Adipocyte (in vitro differentiated cells): ENCODE measurements at regions not wholly inside any gene's neighbourhood (a gene's known extent, or its start where the extent isn't known, plus 50 kb on each side); places are given as distances from the start of the nearest gene placed in this dataset.

Experiments
- DNase-seq: peaks from one replicate; pipeline ENCODE4 v3.0.0-alpha.2; 2015; ENCODE audit warnings: low read depth
- H3K27me3 ChIP-seq: replicated peaks from 2 replicates; pipeline ENCODE4 v1.7.0; 2013; ENCODE audit warnings: mild to moderate bottlenecking, low read length, moderate library complexity; ENCODE audit not compliant: control insufficient read depth, insufficient read depth
- H3K36me3 ChIP-seq: 2 replicates; pipeline ENCODE4 v1.7.0; 2013; ENCODE audit warnings: low read length, mild to moderate bottlenecking, moderate library complexity; ENCODE audit not compliant: control insufficient read depth, insufficient read depth, severe bottlenecking
- H3K4me1 ChIP-seq: 2 replicates; pipeline ENCODE4 v1.7.0; 2013; ENCODE audit warnings: mild to moderate bottlenecking, low read length, moderate library complexity; ENCODE audit not compliant: control insufficient read depth, insufficient read depth
- H3K4me3 ChIP-seq: 2 replicates; pipeline ENCODE4 v1.7.0; 2013; ENCODE audit warnings: mild to moderate bottlenecking, low read length, moderate library complexity
- H3K9ac ChIP-seq: 2 replicates; pipeline ENCODE4 v1.7.0; 2013; ENCODE audit warnings: mild to moderate bottlenecking, low read length, moderate library complexity
- H3K9me3 ChIP-seq: 2 replicates; pipeline ENCODE4 v1.7.0; 2013; ENCODE audit warnings: mild to moderate bottlenecking, low read length, moderate library complexity; ENCODE audit not compliant: control insufficient read depth

GRCh38 chr22:48045369-48045768, 1282.9 kb downstream of the TBC1D22A start:
- DNase-seq, result no peak
- Histone ChIP-seq H3K4me1 (no peaks in the 10 kb centered on the region), H3K4me3 (no peak overlapping the region), H3K27me3 (no peaks in the 10 kb centered on the region), H3K9ac (no peak overlapping the region), H3K9me3 (no peaks in the 10 kb centered on the region), H3K36me3 (no peaks in the 10 kb centered on the region)

GRCh38 chr22:48044487-48045060, 1282.1 kb downstream of the TBC1D22A start:
- Histone ChIP-seq H3K4me1 (no peaks in the 10 kb centered on the region), H3K36me3 (no peaks in the 10 kb centered on the region), H3K27me3 (no peaks in the 10 kb centered on the region), H3K9me3 (no peaks in the 10 kb centered on the region), H3K4me3 (no peak overlapping the region), H3K9ac (no peak overlapping the region)
- no peak for DNase-seq

DNA sequence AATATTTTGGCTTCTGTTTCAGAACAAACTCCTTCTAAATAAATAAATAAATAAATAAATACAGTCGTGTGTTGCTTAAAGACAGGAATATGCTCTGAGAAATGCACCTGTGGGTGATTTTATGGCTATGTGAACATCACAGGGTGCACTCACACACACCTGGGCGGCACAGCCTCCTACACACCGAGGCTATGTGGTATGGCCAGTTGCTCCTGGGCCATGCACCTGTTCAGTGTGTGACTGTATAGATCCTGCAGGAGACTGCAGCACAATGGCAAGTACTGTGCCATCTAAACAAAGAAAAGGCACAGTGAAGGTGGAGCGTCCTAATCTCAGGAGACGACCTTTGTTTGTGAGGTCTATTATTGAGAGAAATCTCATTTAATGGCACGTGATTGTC, 1281.1 kb downstream of the TBC1D22A start:
- Histone ChIP-seq H3K9ac (no peak overlapping the region), H3K36me3 (no peaks in the 10 kb centered on the region), H3K4me3 (no peak overlapping the region), H3K4me1 (no peaks in the 10 kb centered on the region), H3K9me3 (peaks cover 3% of the 10 kb centered on the region), H3K27me3 (no peaks in the 10 kb centered on the region)
- no peak for DNase-seq

DNA sequence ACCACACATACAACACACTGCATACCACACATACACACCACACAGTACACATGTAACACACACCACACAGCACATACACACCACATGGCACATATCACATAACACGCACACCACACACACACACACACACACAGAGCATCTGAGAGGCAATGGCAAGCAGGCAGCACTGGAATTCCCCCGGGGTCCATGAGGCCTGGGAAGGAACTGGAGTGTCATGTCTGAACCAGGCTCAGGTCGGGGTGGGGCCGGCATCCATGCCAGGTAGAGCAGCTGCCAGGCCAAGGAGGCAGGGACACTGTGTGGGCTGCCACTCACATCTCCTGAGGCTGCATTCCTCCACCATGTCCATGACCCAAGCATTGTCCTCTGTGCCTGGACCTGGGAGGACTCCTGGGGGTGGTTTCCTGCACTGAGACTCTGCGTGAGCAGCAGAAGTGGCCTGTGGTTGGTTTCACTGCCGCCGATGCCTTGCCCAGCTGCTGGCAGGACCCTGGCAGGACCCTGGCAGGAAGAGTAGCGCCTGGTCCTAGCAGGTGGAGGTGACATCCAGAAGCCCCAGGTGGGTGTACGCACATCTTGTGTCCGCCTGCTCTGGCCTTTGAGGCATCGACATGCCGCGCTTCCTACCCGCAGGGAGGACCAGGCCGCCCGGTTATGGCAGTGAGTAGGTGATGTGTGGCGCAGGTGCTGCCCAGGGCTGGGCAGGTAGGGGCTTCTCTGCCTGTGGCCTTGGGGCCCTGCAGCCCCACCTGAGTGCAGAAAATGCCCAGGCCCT, 1280.4 kb downstream of the TBC1D22A start:
- Histone ChIP-seq H3K36me3 (no peaks in the 10 kb centered on the region), H3K9me3 (peaks cover 3% of the 10 kb centered on the region), H3K4me1 (no peaks in the 10 kb centered on the region), H3K9ac (no peak overlapping the region), H3K27me3 (no peaks in the 10 kb centered on the region), H3K4me3 (no peak overlapping the region)
- no peak for DNase-seq

DNA sequence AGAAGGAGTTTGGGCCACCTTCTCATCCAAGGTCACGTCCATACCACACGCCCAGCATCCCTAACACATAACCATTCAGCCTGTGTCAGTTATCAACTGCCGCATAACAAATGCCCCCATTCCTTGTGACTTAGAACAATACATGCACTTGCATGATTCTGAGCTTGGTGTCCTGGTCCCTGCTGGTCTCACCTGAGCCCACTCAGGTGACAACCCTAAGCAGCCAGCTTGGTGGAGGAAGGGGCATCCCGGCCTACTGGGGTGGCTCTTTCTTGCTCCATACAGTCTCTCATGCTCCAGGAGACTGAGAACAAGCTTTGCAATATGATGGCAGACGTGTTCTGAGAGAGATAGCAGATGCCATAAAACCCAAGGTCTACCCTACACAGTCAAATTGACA, 1276.9 kb downstream of the TBC1D22A start:
- Histone ChIP-seq H3K9me3 (peaks cover 3% of the 10 kb centered on the region), H3K27me3 (no peaks in the 10 kb centered on the region), H3K4me3 (no peak overlapping the region), H3K4me1 (no peaks in the 10 kb centered on the region), H3K36me3 (no peaks in the 10 kb centered on the region), H3K9ac (no peak overlapping the region)
- no peak for DNase-seq

- Histone ChIP-seq H3K36me3 (no peaks in the 10 kb centered on the region), H3K4me3 (no peak overlapping the region), H3K27me3 (no peaks in the 10 kb centered on the region), H3K9me3 (peaks cover 3% of the 10 kb centered on the region), H3K9ac (no peak overlapping the region), H3K4me1 (no peaks in the 10 kb centered on the region)
- DNase-seq, result no peak
Measured at GRCh38 chr22:48037618-48038017, 1275.2 kb downstream of the TBC1D22A start.

DNA sequence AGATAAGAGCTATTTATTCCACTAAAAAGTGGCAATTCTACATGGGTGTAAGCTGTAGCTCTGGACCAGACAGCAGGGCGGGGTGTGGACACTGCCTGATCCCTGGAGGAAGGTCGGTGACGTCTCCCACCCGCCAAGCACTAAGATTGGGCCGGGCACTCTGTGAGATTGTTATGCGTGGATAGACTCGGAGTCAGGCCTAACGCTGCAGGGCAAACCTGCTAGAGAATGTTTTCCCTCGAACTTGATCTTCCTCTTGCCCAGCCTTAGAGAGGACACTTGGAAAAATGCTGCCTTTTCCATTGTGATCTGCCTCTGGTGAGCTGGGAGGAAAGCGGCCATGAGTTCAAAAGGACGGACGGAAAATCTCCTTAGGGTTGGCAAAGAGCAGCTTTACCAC, 1273.4 kb downstream of the TBC1D22A start:
- no peaks in the 10 kb centered on the region for H3K27me3 ChIP-seq
- no peak overlapping the region for H3K9ac ChIP-seq
- H3K9me3 ChIP-seq, result peaks cover 3% of the 10 kb centered on the region
- no peaks in the 10 kb centered on the region for H3K36me3 ChIP-seq
- no peak for DNase-seq
- H3K4me1 ChIP-seq, result no peaks in the 10 kb centered on the region
- no peak overlapping the region for H3K4me3 ChIP-seq

DNA sequence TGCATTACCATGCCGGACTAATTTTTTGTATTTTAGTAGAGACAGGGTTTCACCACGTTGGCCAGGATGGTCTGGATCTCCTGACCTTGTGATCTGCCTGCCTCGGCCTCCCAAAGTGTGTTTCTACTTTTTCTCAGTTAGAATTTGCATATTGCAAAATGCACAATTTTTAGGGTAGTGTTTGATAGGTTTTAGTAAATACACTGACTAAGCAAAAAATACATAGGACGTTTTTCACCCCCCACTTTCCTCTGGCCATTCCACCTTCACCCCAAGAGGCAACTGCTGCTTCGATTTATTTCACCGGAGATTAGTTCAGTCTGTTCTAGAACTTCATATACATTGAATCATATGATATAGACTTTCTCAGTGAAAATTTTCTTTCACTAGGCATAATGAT, 1269.1 kb downstream of the TBC1D22A start:
- H3K4me1 ChIP-seq, result no peaks in the 10 kb centered on the region
- H3K9me3 ChIP-seq, result no peaks in the 10 kb centered on the region
- H3K27me3 ChIP-seq, result no peaks in the 10 kb centered on the region
- no peak for DNase-seq
- H3K36me3 ChIP-seq, result no peaks in the 10 kb centered on the region
- no peak overlapping the region for H3K4me3 ChIP-seq
- no peak overlapping the region for H3K9ac ChIP-seq

DNA sequence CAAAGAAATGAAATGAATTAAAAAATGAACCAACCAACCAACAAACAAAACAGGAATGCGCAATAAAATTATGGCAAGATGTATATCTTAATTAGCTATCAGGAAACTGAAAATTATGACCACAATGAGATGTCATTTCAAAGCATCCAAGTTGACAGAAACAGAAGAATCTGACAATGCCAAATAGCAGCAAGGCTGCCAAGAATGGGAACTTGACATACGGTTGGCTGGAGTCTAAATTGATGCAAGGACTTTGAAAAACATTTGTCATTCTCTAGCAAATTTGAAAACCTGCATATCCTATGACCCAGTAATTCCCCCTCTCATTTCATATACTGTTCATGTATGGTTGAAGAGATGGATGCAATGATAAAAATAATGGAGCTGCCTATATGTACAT, 1262.6 kb downstream of the TBC1D22A start:
- H3K36me3 ChIP-seq, result no peaks in the 10 kb centered on the region
- DNase-seq, result no peak
- H3K4me1 ChIP-seq, result no peaks in the 10 kb centered on the region
- peaks cover 9% of the 10 kb centered on the region for H3K9me3 ChIP-seq
- H3K27me3 ChIP-seq, result no peaks in the 10 kb centered on the region
- H3K4me3 ChIP-seq, result no peak overlapping the region
- H3K9ac ChIP-seq, result no peak overlapping the region

GRCh38 chr22:48021991-48022401, 1259.5 kb downstream of the TBC1D22A start:
- Histone ChIP-seq H3K9me3 (peaks cover 18% of the 10 kb centered on the region), H3K36me3 (no peaks in the 10 kb centered on the region), H3K27me3 (no peaks in the 10 kb centered on the region), H3K4me1 (no peaks in the 10 kb centered on the region), H3K4me3 (no peak overlapping the region), H3K9ac (no peak overlapping the region)
- no peak for DNase-seq

DNA sequence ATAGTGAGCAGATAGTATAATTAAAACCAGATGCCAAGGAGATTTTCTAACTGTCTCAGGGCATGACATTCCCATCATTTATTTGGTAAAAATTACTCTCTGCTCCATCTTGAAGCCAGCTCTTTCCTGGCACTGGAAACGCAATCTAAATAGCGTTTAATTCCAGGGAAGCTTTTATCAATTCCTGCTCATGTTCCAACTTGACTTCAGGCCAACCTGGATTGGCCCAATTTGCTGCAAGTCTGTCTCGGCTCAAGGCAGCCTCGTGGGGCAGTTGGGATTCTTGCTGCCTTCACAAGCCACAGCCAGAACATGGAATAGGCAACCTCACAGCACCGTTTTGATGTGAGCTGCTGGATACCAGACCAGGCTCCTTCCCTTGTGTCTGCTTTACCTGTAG, 1255.9 kb downstream of the TBC1D22A start:
- Histone ChIP-seq H3K4me3 (no peak overlapping the region), H3K27me3 (no peaks in the 10 kb centered on the region), H3K36me3 (no peaks in the 10 kb centered on the region), H3K9me3 (peaks cover 18% of the 10 kb centered on the region), H3K4me1 (no peaks in the 10 kb centered on the region), H3K9ac (no peak overlapping the region)
- DNase-seq, result no peak

GRCh38 chr22:48015701-48016100, 1253.3 kb downstream of the TBC1D22A start:
- Histone ChIP-seq H3K4me3 (no peak overlapping the region), H3K4me1 (no peaks in the 10 kb centered on the region), H3K36me3 (no peaks in the 10 kb centered on the region), H3K9me3 (peaks cover 12% of the 10 kb centered on the region), H3K9ac (no peak overlapping the region), H3K27me3 (no peaks in the 10 kb centered on the region)
- DNase-seq, result no peak
